ENCODE measurements at regions not wholly inside any gene's neighbourhood (a gene's known extent, or its start where the extent isn't known, plus 50 kb on each side); places are given as distances from the start of the nearest gene placed in this dataset.

- Histone ChIP-seq H3K79me2 (ENCODE audit: control insufficient read depth, insufficient read depth, low read length) (no peaks in the 10 kb centered on the region), H3K27ac (ENCODE audit: control insufficient read depth, insufficient read depth) (no peak overlapping the region), H3K9me3 (replicated peaks; ENCODE audit: control insufficient read depth, insufficient read depth, low read length) (no peaks in the 10 kb centered on the region; the same call in 2 of the 3 replicates), H3K9ac (ENCODE audit: control insufficient read depth, insufficient read depth, low read length) (no peak overlapping the region), H3K4me2 (ENCODE audit: control insufficient read depth, insufficient read depth) (no peak overlapping the region), H3K27me3 (replicated peaks in 1 of 2; ENCODE audit: control insufficient read depth in 2 of 2, insufficient read depth in 2 of 2, low read length in 1 of 2) (no peaks in the 10 kb centered on the region), H3K4me1 (ENCODE audit: control insufficient read depth, insufficient read depth, low read length) (no peaks in the 10 kb centered on the region), H2AFZ (ENCODE audit: control insufficient read depth, low read depth, low read length) (no peak overlapping the region), H4K20me1 (ENCODE audit: control insufficient read depth, insufficient read depth) (no peaks in the 10 kb centered on the region), H3K36me3 (ENCODE audit: control insufficient read depth in 2 of 2, insufficient read depth in 2 of 2, low read length in 1 of 2) (no peaks in the 10 kb centered on the region), H3K4me3 (no peak overlapping the region)
- intact Hi-C loops (cut with micrococcal nuclease; ENCODE audit: unreplicated experiment) (no loop called here), in situ Hi-C loops (cut with MboI) (no loop called here)
- RAD21 ChIA-PET (ENCODE audit: unreplicated experiment) = no interaction called here
- DNase-seq (ENCODE audit: low read depth, low spot score) (no peak), FAIRE-seq (no peak), ATAC-seq (no peak)
- WGBS (ENCODE audit: insufficient coverage, insufficient replicate concordance, low lambda C conversion rate, missing lambda C conversion rate) = 7% methylated on average over 1 of the region's 1 CpG
- SMC1A ChIA-PET (ENCODE audit: uncharacterized antibody, unreplicated experiment) = no interaction called here
- CTCF ChIA-PET = no interaction called here
- no TSS peak for BruUV-seq (replicated peaks)
- TF ChIP-seq SREBF2 (IDR thresholded peaks at IDR 0.05; ENCODE audit: low read length) (no peak), POLR2AphosphoS2 (IDR thresholded peaks at IDR 0.05; ENCODE audit: low read depth, low read length) (no peak), MYB (IDR thresholded peaks at IDR 0.05; ENCODE audit: borderline replicate concordance, low read depth, low read length) (no peak), ZBTB40 (IDR thresholded peaks at IDR 0.05; ENCODE audit: borderline replicate concordance) (no peak), ZNF207 (IDR thresholded peaks at IDR 0.05; ENCODE audit: borderline replicate concordance) (no peak), ZNF24 (IDR thresholded peaks at IDR 0.05) (no peak), CBX3 (IDR thresholded peaks at IDR 0.05; ENCODE audit: borderline replicate concordance, low read depth) (no peak), POLR2AphosphoS5 (IDR thresholded peaks at IDR 0.05; ENCODE audit: low read length) (no peak), SMC3 (IDR thresholded peaks at IDR 0.05; ENCODE audit: borderline replicate concordance, low read length) (no peak), GABPA (IDR thresholded peaks at IDR 0.05; ENCODE audit: low read depth) (no peak), BRCA1 (IDR thresholded peaks at IDR 0.05; ENCODE audit: low read depth, low read length) (no peak), JUND (IDR thresholded peaks at IDR 0.05; ENCODE audit: low read depth, low read length) (no peak)
- TF ChIP-seq, protein P1, sequence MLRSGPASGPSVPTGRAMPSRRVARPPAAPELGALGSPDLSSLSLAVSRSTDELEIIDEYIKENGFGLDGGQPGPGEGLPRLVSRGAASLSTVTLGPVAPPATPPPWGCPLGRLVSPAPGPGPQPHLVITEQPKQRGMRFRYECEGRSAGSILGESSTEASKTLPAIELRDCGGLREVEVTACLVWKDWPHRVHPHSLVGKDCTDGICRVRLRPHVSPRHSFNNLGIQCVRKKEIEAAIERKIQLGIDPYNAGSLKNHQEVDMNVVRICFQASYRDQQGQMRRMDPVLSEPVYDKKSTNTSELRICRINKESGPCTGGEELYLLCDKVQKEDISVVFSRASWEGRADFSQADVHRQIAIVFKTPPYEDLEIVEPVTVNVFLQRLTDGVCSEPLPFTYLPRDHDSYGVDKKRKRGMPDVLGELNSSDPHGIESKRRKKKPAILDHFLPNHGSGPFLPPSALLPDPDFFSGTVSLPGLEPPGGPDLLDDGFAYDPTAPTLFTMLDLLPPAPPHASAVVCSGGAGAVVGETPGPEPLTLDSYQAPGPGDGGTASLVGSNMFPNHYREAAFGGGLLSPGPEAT (IDR thresholded peaks at IDR 0.05; ENCODE audit: low read depth) = no peak
- TF ChIP-seq, protein P2, sequence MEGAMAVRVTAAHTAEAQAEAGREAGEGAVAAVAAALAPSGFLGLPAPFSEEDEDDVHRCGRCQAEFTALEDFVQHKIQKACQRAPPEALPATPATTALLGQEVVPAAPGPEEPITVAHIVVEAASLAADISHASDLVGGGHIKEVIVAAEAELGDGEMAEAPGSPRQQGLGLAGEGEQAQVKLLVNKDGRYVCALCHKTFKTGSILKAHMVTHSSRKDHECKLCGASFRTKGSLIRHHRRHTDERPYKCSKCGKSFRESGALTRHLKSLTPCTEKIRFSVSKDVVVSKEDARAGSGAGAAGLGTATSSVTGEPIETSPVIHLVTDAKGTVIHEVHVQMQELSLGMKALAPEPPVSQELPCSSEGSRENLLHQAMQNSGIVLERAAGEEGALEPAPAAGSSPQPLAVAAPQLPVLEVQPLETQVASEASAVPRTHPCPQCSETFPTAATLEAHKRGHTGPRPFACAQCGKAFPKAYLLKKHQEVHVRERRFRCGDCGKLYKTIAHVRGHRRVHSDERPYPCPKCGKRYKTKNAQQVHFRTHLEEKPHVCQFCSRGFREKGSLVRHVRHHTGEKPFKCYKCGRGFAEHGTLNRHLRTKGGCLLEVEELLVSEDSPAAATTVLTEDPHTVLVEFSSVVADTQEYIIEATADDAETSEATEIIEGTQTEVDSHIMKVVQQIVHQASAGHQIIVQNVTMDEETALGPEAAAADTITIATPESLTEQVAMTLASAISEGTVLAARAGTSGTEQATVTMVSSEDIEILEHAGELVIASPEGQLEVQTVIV (IDR thresholded peaks at IDR 0.05; ENCODE audit: borderline replicate concordance, partially characterized antibody) = no peak
- POLR2A ChIA-PET = no interaction called here
Measured at GRCh38 chr14:88933191-88933590, 108.7 kb downstream of the TTC8 start.
